HEK293T (cell line): ENCODE measurements at regions not wholly inside any gene's neighbourhood (a gene's known extent, or its start where the extent isn't known, plus 50 kb on each side); places are given as distances from the start of the nearest gene placed in this dataset.

Experiments
- CTCF ChIA-PET: fragments of 350-600 bp; formaldehyde crosslinking; extraction: SDS; loops from one replicate; lab custom pipeline; 2021; ENCODE audit warnings: antibody characterized with exemption, inconsistent platforms; lab: Yijun Ruan, JAX
- POLR2A ChIA-PET: fragments of 350-600 bp; formaldehyde crosslinking; extraction: SDS; loops from one replicate; lab custom pipeline; 2020; ENCODE audit warnings: antibody characterized with exemption, inconsistent platforms; lab: Yijun Ruan, JAX
- DNase-seq: peaks from one replicate; pipeline ENCODE4 v3.0.0; 2012; ENCODE audit warnings: mixed read lengths; ENCODE audit errors: extremely low spot score
- ARNT ChIP-seq: fragments of 450-650 bp; IDR thresholded peaks from 2 replicates; pipeline ENCODE4 v1.6.1; 2017; ENCODE audit warnings: mild to moderate bottlenecking
- BHLHE40 ChIP-seq: fragments of 450-650 bp; IDR thresholded peaks from 2 replicates; pipeline ENCODE4 v1.6.1; 2016; ENCODE audit warnings: mild to moderate bottlenecking, moderate library complexity, borderline replicate concordance
- CTBP1 ChIP-seq: fragments of 450-650 bp; IDR thresholded peaks from 2 replicates; pipeline ENCODE4 v1.6.1; 2016; ENCODE audit warnings: borderline replicate concordance
- ELF4 ChIP-seq: fragments of 450-650 bp; IDR thresholded peaks from 2 replicates; pipeline ENCODE4 v1.6.1; 2017; ENCODE audit warnings: antibody characterized with exemption
- FOXA1 ChIP-seq: fragments of 450-650 bp; IDR thresholded peaks from 2 replicates; pipeline ENCODE4 v1.6.1; 2016; ENCODE audit warnings: mild to moderate bottlenecking
- FOXK2 ChIP-seq: fragments of 450-650 bp; IDR thresholded peaks from 2 replicates; pipeline ENCODE4 v1.6.1; 2016; ENCODE audit warnings: mild to moderate bottlenecking
- FOXM1 ChIP-seq: fragments of 450-650 bp; IDR thresholded peaks from 2 replicates; pipeline ENCODE4 v1.6.1; 2017; ENCODE audit warnings: mild to moderate bottlenecking, borderline replicate concordance
- HDGF ChIP-seq: fragments of 450-650 bp; IDR thresholded peaks from 2 replicates; pipeline ENCODE4 v1.6.1; 2017; ENCODE audit warnings: antibody characterized with exemption, borderline replicate concordance
- L3MBTL2 ChIP-seq: fragments of 450-650 bp; conservative IDR thresholded peaks from 2 replicates; pipeline ENCODE4 v1.6.1; 2016; ENCODE audit warnings: mild to moderate bottlenecking
- LEF1 ChIP-seq: fragments of 450-650 bp; IDR thresholded peaks from 2 replicates; pipeline ENCODE4 v1.6.1; 2017; ENCODE audit warnings: mild to moderate bottlenecking, borderline replicate concordance
- NFRKB ChIP-seq: fragments of 450-650 bp; IDR thresholded peaks from 2 replicates; pipeline ENCODE4 v1.6.1; 2016; ENCODE audit warnings: mild to moderate bottlenecking, moderate library complexity
- PKNOX1 ChIP-seq: fragments of 450-650 bp; IDR thresholded peaks from 2 replicates; pipeline ENCODE4 v1.6.1; 2016
- SP1 ChIP-seq: fragments of 450-650 bp; IDR thresholded peaks from 2 replicates; pipeline ENCODE4 v1.6.1; 2017
- SUZ12 ChIP-seq: fragments of 450-650 bp; IDR thresholded peaks from 2 replicates; pipeline ENCODE4 v1.6.1; 2016; ENCODE audit warnings: mild to moderate bottlenecking
- TARDBP ChIP-seq: fragments of 450-650 bp; IDR thresholded peaks from 2 replicates; pipeline ENCODE4 v1.6.1; 2016
- ZNF384 ChIP-seq: fragments of 450-650 bp; IDR thresholded peaks from 2 replicates; pipeline ENCODE4 v1.6.1; 2016

GRCh38 chr15:79184465-79184892 lies 93.9 kb upstream of the RASGRF1 start:
- POLR2A ChIA-PET, result interaction anchor here (1.3 kb wide), 1 partner anchor 15 kb away, joined by 5 read pairs; no protein-coding TSS in a partner anchor
- CTCF ChIA-PET, result interaction anchor here (0.6 to 4.7 kb wide), 38 partner anchors 8 to 278 kb away, joined by 3 to 135 read pairs (median 4); no protein-coding TSS in a partner anchor
- TF ChIP-seq NFRKB, result no peak
- TF ChIP-seq PKNOX1, result no peak
- no peak for TF ChIP-seq L3MBTL2
- peak; percentile 75 for DNase-seq

GRCh38 chr15:79180318-79180717 lies 89.7 kb upstream of the RASGRF1 start:
- TF ChIP-seq TARDBP (no peak), ELF4 (no peak), ZNF384 (no peak), L3MBTL2 (no peak), HDGF (no peak), CTBP1 (no peak), SP1 (no peak), NFRKB (no peak)
- CTCF ChIA-PET, result interaction anchor here (0.6 to 1.4 kb wide), 2 partner anchors 152 to 201 kb away, joined by 4 to 5 read pairs; no protein-coding TSS in a partner anchor
- DNase-seq, result no peak
- POLR2A ChIA-PET, result no interaction called here

- ChIA-PET CTCF (interaction anchor here (1.7 kb wide), 1 partner anchor 152 kb away, joined by 8 read pairs; no protein-coding TSS in a partner anchor), POLR2A (no interaction called here)
- no peak for TF ChIP-seq ELF4
- no peak for TF ChIP-seq ZNF384
- TF ChIP-seq FOXK2, result no peak
- no peak for TF ChIP-seq HDGF
- TF ChIP-seq SUZ12, result no peak
- TF ChIP-seq NFRKB, result no peak
- TF ChIP-seq PKNOX1, result no peak
- TF ChIP-seq SP1, result no peak
- TF ChIP-seq L3MBTL2, result no peak
- TF ChIP-seq CTBP1, result no peak
- TF ChIP-seq ARNT, result no peak
- TF ChIP-seq BHLHE40, result no peak
- TF ChIP-seq FOXM1, result no peak
- no peak for TF ChIP-seq LEF1
- TF ChIP-seq FOXA1, result no peak
- no peak for TF ChIP-seq TARDBP
Observed at GRCh38 chr15:79179597-79179996, 89.0 kb upstream of the RASGRF1 start.

GRCh38 chr15:79179108-79179561 lies 88.6 kb upstream of the RASGRF1 start:
- ChIA-PET CTCF (interaction anchor here (1.7 kb wide), 1 partner anchor 151 kb away, joined by 8 read pairs; no protein-coding TSS in a partner anchor), POLR2A (no interaction called here)
- peak; percentile 59 for DNase-seq
- TF ChIP-seq L3MBTL2, result no peak
- no peak for TF ChIP-seq SP1
- TF ChIP-seq FOXM1, result no peak
- no peak for TF ChIP-seq FOXA1
- TF ChIP-seq LEF1, result no peak
- no peak for TF ChIP-seq TARDBP
- no peak for TF ChIP-seq BHLHE40
- no peak for TF ChIP-seq NFRKB
- TF ChIP-seq PKNOX1, result no peak
- no peak for TF ChIP-seq SUZ12
- no peak for TF ChIP-seq CTBP1
- TF ChIP-seq FOXK2, result no peak
- no peak for TF ChIP-seq HDGF
- TF ChIP-seq ARNT, result no peak
- TF ChIP-seq ELF4, result no peak
- TF ChIP-seq ZNF384, result no peak

More at GRCh38 chr15:79179597-79179996, 89.0 kb upstream of the RASGRF1 start:
- DNase-seq, result no peak

GRCh38 chr15:79178594-79178993 lies 88.0 kb upstream of the RASGRF1 start:
- ChIA-PET POLR2A (no interaction called here), CTCF (interaction anchor here (1.7 kb wide), 1 partner anchor 151 kb away, joined by 8 read pairs; no protein-coding TSS in a partner anchor)
- no peak for TF ChIP-seq CTBP1
- no peak for TF ChIP-seq FOXK2
- TF ChIP-seq SUZ12, result no peak
- no peak for TF ChIP-seq ARNT
- TF ChIP-seq LEF1, result no peak
- no peak for TF ChIP-seq PKNOX1
- TF ChIP-seq ZNF384, result no peak
- TF ChIP-seq BHLHE40, result no peak
- no peak for TF ChIP-seq NFRKB
- no peak for TF ChIP-seq L3MBTL2
- no peak for TF ChIP-seq FOXA1
- TF ChIP-seq FOXM1, result no peak
- TF ChIP-seq SP1, result no peak
- no peak for TF ChIP-seq TARDBP
- no peak for DNase-seq
